Choroid plexus epithelial cell (primary cell): ENCODE measurements at regions not wholly inside any gene's neighbourhood (a gene's known extent, or its start where the extent isn't known, plus 50 kb on each side); places are given as distances from the start of the nearest gene placed in this dataset.

ENCODE experiments used
- DNase-seq: peaks from one replicate; pipeline ENCODE4 v3.0.0-alpha.2; 2010; ENCODE audit warnings: low read depth
- H3K4me3 ChIP-seq: 2 replicates; pipeline ENCODE4 v1.5.1; 2011; ENCODE audit warnings: low read depth, mild to moderate bottlenecking, control low read depth, low read length, moderate library complexity
- CTCF ChIP-seq: conservative IDR thresholded peaks from 2 replicates; pipeline ENCODE4 v1.5.1; 2011; ENCODE audit warnings: low read depth, mild to moderate bottlenecking, control low read depth, inconsistent platforms, low read length, moderate library complexity

GRCh38 chr13:87128036-87128435 is 543.1 kb upstream of the SLITRK5 start:
- TF ChIP-seq CTCF = no peak
- DNase-seq = peak; percentile 61

GRCh38 chr13:87128491-87128890 is 542.7 kb upstream of the SLITRK5 start:
- TF ChIP-seq CTCF = no peak
- no peak for DNase-seq
- H3K4me3 ChIP-seq = no peak overlapping the region

More at GRCh38 chr13:87128036-87128435, 543.1 kb upstream of the SLITRK5 start:
- no peak overlapping the region for H3K4me3 ChIP-seq

- peak; percentile 78 for DNase-seq
- no peak for TF ChIP-seq CTCF
These were observed 541.4 kb upstream of the SLITRK5 start for GRCh38 chr13:87129602-87130300.

GRCh38 chr13:87130423-87130822 is 540.7 kb upstream of the SLITRK5 start:
- no peak overlapping the region for H3K4me3 ChIP-seq
- TF ChIP-seq CTCF = no peak
- DNase-seq = peak; percentile 22

More at GRCh38 chr13:87129602-87130300, 541.4 kb upstream of the SLITRK5 start:
- H3K4me3 ChIP-seq = no peak overlapping the region

GRCh38 chr13:87131611-87132010 is 539.6 kb upstream of the SLITRK5 start:
- H3K4me3 ChIP-seq = no peak overlapping the region
- TF ChIP-seq CTCF = no peak
- peak; percentile 59 for DNase-seq

- TF ChIP-seq CTCF = no peak
- no peak overlapping the region for H3K4me3 ChIP-seq
- DNase-seq = no peak
These were observed 532.3 kb upstream of the SLITRK5 start for GRCh38 chr13:87138866-87139265.

GRCh38 chr13:87147076-87147475 is 524.1 kb upstream of the SLITRK5 start:
- H3K4me3 ChIP-seq = no peak overlapping the region
- peak; percentile 46 for DNase-seq
- TF ChIP-seq CTCF = no peak
